Progenitor cell of endocrine pancreas (in vitro differentiated cells): ENCODE measurements at regions not wholly inside any gene's neighbourhood (a gene's known extent, or its start where the extent isn't known, plus 50 kb on each side); places are given as distances from the start of the nearest gene placed in this dataset.
"Not testable (repeated sequence)": the region's sequence is repeated elsewhere in the genome, so short reads cannot be mapped to it uniquely, and the experiment has no call there.

ENCODE experiments used
- DNase-seq: peaks from one replicate; pipeline ENCODE4 v3.0.0; 2021; ENCODE audit warnings: low spot score; ENCODE audit not compliant: unreplicated experiment
- H3K27ac Mint-ChIP-seq: 2 replicates; pipeline ENCODE4 v1.8.0; 2021; ENCODE audit warnings: mild to moderate bottlenecking, moderate library complexity, mixed read lengths
- H3K27me3 Mint-ChIP-seq: 2 replicates; pipeline ENCODE4 v1.8.0; 2021; ENCODE audit warnings: mixed read lengths
- H3K36me3 Mint-ChIP-seq: 2 replicates; pipeline ENCODE4 v1.8.0; 2022; ENCODE audit warnings: mixed read lengths; ENCODE audit not compliant: insufficient read depth
- H3K4me1 Mint-ChIP-seq: 2 replicates; pipeline ENCODE4 v1.8.0; 2021; ENCODE audit warnings: low read depth, mixed read lengths
- H3K4me3 Mint-ChIP-seq: 2 replicates; pipeline ENCODE4 v1.8.0; 2021; ENCODE audit warnings: low read depth, mild to moderate bottlenecking, moderate library complexity, mixed read lengths
- H3K9me3 Mint-ChIP-seq: 2 replicates; pipeline ENCODE4 v1.8.0; 2021; ENCODE audit warnings: low read depth, mixed read lengths
- CTCF ChIP-seq: fragments of 200-600 bp; sonication (generic); IDR thresholded peaks from one replicate; pipeline ENCODE4 v1.5.0; 2021; ENCODE audit warnings: antibody characterized with exemption, mild to moderate bottlenecking; ENCODE audit not compliant: unreplicated experiment

- no peaks in the 10 kb centered on the region for H3K36me3 Mint-ChIP-seq
- H3K9me3 Mint-ChIP-seq = peaks cover 29% of the 10 kb centered on the region
- H3K27ac Mint-ChIP-seq = no peak overlapping the region
- no peak for DNase-seq
- H3K4me1 Mint-ChIP-seq = no peaks in the 10 kb centered on the region
- no peak overlapping the region for H3K4me3 Mint-ChIP-seq
- TF ChIP-seq CTCF = no peak
- no peaks in the 10 kb centered on the region for H3K27me3 Mint-ChIP-seq
Observed at GRCh38 chr5:10021248-10021647, 228.4 kb downstream of the ATPSCKMT start.

- no peak overlapping the region for H3K27ac Mint-ChIP-seq
- no peaks in the 10 kb centered on the region for H3K27me3 Mint-ChIP-seq
- H3K36me3 Mint-ChIP-seq = no peaks in the 10 kb centered on the region
- H3K4me3 Mint-ChIP-seq = no peak overlapping the region
- H3K9me3 Mint-ChIP-seq = peaks cover 19% of the 10 kb centered on the region
- TF ChIP-seq CTCF = no peak
- DNase-seq = no peak
- H3K4me1 Mint-ChIP-seq = no peaks in the 10 kb centered on the region
Observed at GRCh38 chr5:10019236-10019635, 230.5 kb downstream of the ATPSCKMT start.

- no peak overlapping the region for H3K27ac Mint-ChIP-seq
- peaks cover 16% of the 10 kb centered on the region for H3K9me3 Mint-ChIP-seq
- H3K36me3 Mint-ChIP-seq = no peaks in the 10 kb centered on the region
- no peak for DNase-seq
- H3K4me1 Mint-ChIP-seq = no peaks in the 10 kb centered on the region
- TF ChIP-seq CTCF = no peak
- H3K27me3 Mint-ChIP-seq = no peaks in the 10 kb centered on the region
- no peak overlapping the region for H3K4me3 Mint-ChIP-seq
Observed at GRCh38 chr5:10018201-10019069, 231.3 kb downstream of the ATPSCKMT start.

GRCh38 chr5:10017786-10018185 is 231.9 kb downstream of the ATPSCKMT start:
- no peaks in the 10 kb centered on the region for H3K4me1 Mint-ChIP-seq
- H3K36me3 Mint-ChIP-seq = no peaks in the 10 kb centered on the region
- no peak overlapping the region for H3K4me3 Mint-ChIP-seq
- TF ChIP-seq CTCF = no peak
- no peaks in the 10 kb centered on the region for H3K27me3 Mint-ChIP-seq
- H3K9me3 Mint-ChIP-seq = peaks cover 17% of the 10 kb centered on the region
- H3K27ac Mint-ChIP-seq = no peak overlapping the region
- no peak for DNase-seq

- H3K27me3 Mint-ChIP-seq, H3K27ac Mint-ChIP-seq, H3K4me3 Mint-ChIP-seq, H3K9me3 Mint-ChIP-seq, H3K36me3 Mint-ChIP-seq, DNase-seq, H3K4me1 Mint-ChIP-seq: not testable (repeated sequence)
Observed at GRCh38 chr5:10016559-10016958, 233.1 kb downstream of the ATPSCKMT start.

- DNase-seq, H3K4me3 Mint-ChIP-seq, H3K27ac Mint-ChIP-seq, H3K27me3 Mint-ChIP-seq, H3K4me1 Mint-ChIP-seq, H3K9me3 Mint-ChIP-seq, H3K36me3 Mint-ChIP-seq: not testable (repeated sequence)
Observed at GRCh38 chr5:10015681-10016080, 234.0 kb downstream of the ATPSCKMT start.
